Astrocyte (in vitro differentiated cells and primary cell): ENCODE measurements at regions not wholly inside any gene's neighbourhood (a gene's known extent, or its start where the extent isn't known, plus 50 kb on each side); places are given as distances from the start of the nearest gene placed in this dataset.

Experiments used
- DNase-seq: peaks from one replicate; pipeline ENCODE4 v3.0.0-alpha.2; 2010; ENCODE audit warnings: low read depth
- FAIRE-seq: peaks from 2 replicates; lab custom pipeline; 2011; peaks lifted over from hg19 to GRCh38; lab: Jason Lieb, UNC
- H2AFZ ChIP-seq: 2 replicates; pipeline ENCODE4 v1.6.0; 2012; ENCODE audit warnings: low read depth, low read length, inconsistent platforms
- H3K27ac ChIP-seq: 2 replicates; pipeline ENCODE4 v1.5.1; 2011; ENCODE audit warnings: low read depth, low read length, inconsistent platforms
- H3K27me3 ChIP-seq: 2 replicates; pipeline ENCODE4 v1.6.0; 2011; ENCODE audit warnings: low read length, inconsistent platforms; ENCODE audit not compliant: insufficient read depth
- H3K36me3 ChIP-seq: 2 replicates; pipeline ENCODE4 v1.5.1; 2011; ENCODE audit warnings: low read length, inconsistent platforms; ENCODE audit not compliant: insufficient read depth
- H3K4me1 ChIP-seq: 2 replicates; pipeline ENCODE4 v1.5.1; 2011; ENCODE audit warnings: low read length, inconsistent platforms; ENCODE audit not compliant: insufficient read depth
- H3K4me2 ChIP-seq: 2 replicates; pipeline ENCODE4 v1.6.0; 2012; ENCODE audit warnings: low read length, inconsistent platforms
- H3K4me3 ChIP-seq: 2 replicates; pipeline ENCODE4 v1.5.1; 2011; ENCODE audit warnings: low read depth, mild to moderate bottlenecking, low read length, inconsistent platforms; ENCODE audit not compliant: insufficient read depth
- H3K79me2 ChIP-seq: 2 replicates; pipeline ENCODE4 v1.6.0; 2012; ENCODE audit warnings: mild to moderate bottlenecking, low read length, inconsistent platforms; ENCODE audit not compliant: insufficient read depth
- H3K9ac ChIP-seq: 2 replicates; pipeline ENCODE4 v1.6.0; 2012; ENCODE audit warnings: mild to moderate bottlenecking, low read length, inconsistent platforms
- H3K9me3 ChIP-seq: 2 replicates; pipeline ENCODE4 v1.5.1; 2012; ENCODE audit warnings: low read depth, mild to moderate bottlenecking, low read length, inconsistent platforms; ENCODE audit not compliant: insufficient read depth
- H4K20me1 ChIP-seq: 2 replicates; pipeline ENCODE4 v1.6.0; 2012; ENCODE audit warnings: low read length, inconsistent platforms; ENCODE audit not compliant: insufficient read depth
- H3K27ac Mint-ChIP-seq: one replicate; pipeline ENCODE4 v1.8.0; 2021; ENCODE audit warnings: mild to moderate bottlenecking, mixed read lengths; ENCODE audit not compliant: unreplicated experiment
- H3K27me3 Mint-ChIP-seq: one replicate; pipeline ENCODE4 v1.8.0; 2021; ENCODE audit warnings: low read depth, mixed read lengths; ENCODE audit not compliant: unreplicated experiment
- H3K36me3 Mint-ChIP-seq: one replicate; pipeline ENCODE4 v1.8.0; 2021; ENCODE audit warnings: low read depth, mixed read lengths; ENCODE audit not compliant: unreplicated experiment
- H3K4me1 Mint-ChIP-seq: one replicate; pipeline ENCODE4 v1.8.0; 2021; ENCODE audit warnings: low read depth, mixed read lengths; ENCODE audit not compliant: unreplicated experiment
- H3K4me3 Mint-ChIP-seq: one replicate; pipeline ENCODE4 v1.8.0; 2021; ENCODE audit warnings: mild to moderate bottlenecking, moderate library complexity, mixed read lengths; ENCODE audit not compliant: unreplicated experiment
- H3K9me3 Mint-ChIP-seq: one replicate; pipeline ENCODE4 v1.8.0; 2021; ENCODE audit warnings: mild to moderate bottlenecking, mixed read lengths; ENCODE audit not compliant: unreplicated experiment
- EZH2 ChIP-seq: IDR thresholded peaks from 2 replicates; pipeline ENCODE4 v1.6.1; 2012; ENCODE audit warnings: mild to moderate bottlenecking, low read length, inconsistent platforms; ENCODE audit not compliant: insufficient read depth
- TF ChIP-seq, protein P1 (sequence below): IDR thresholded peaks from 2 replicates; pipeline ENCODE4 v1.5.1; 2011; ENCODE audit warnings: low read depth, mild to moderate bottlenecking, inconsistent platforms, low read length, moderate library complexity; ENCODE audit not compliant: insufficient read depth

DNA sequence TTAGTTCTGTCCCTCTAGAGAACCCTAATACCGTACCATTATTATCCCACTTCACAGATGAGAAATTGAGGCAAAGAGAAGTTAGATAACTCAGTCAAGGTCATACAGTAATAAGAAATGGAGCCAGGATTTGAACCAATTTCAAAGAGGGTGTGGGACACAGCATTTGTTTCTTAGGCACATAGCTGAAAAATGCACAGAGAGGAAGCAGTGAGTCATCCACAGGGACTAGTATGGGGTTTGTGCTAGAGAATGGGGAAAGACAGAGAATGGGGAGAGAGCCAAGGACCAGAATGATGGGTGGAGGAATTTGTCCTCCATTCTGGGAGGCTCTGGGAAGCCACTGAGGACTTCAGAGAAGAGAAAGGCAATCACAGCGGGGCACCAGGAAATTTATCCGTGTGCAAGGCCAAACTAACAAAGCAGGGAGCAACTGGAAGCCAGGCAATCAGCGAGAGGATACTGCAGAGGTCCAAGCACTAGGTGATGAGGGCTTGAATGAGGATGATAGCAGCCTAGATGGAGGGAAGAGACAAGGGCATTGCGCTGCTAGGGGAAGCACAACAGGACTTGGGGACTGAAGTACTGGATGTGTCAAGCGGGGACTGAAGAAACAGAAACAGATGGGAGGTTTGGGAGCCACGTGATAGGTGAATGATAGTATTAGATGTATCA is 78.1 kb upstream of the ZFHX3 start:
- Histone ChIP-seq H4K20me1 (no peaks in the 10 kb centered on the region), H3K9me3 (no peaks in the 10 kb centered on the region), H3K9ac (no peak overlapping the region), H3K79me2 (no peaks in the 10 kb centered on the region), H2AFZ (no peak overlapping the region), H3K4me1 (no peaks in the 10 kb centered on the region), H3K4me3 (no peak overlapping the region), H3K36me3 (no peaks in the 10 kb centered on the region), H3K4me2 (no peak overlapping the region), H3K27me3 (no peaks in the 10 kb centered on the region), H3K27ac (no peak overlapping the region)
- DNase-seq (peak; percentile 61), FAIRE-seq (no peak)
- Mint-ChIP-seq H3K4me3 (no peak overlapping the region), H3K4me1 (no peaks in the 10 kb centered on the region), H3K36me3 (no peaks in the 10 kb centered on the region), H3K27me3 (peaks cover 7% of the 10 kb centered on the region), H3K9me3 (peaks cover 6% of the 10 kb centered on the region), H3K27ac (no peak overlapping the region)
- TF ChIP-seq, protein P1, sequence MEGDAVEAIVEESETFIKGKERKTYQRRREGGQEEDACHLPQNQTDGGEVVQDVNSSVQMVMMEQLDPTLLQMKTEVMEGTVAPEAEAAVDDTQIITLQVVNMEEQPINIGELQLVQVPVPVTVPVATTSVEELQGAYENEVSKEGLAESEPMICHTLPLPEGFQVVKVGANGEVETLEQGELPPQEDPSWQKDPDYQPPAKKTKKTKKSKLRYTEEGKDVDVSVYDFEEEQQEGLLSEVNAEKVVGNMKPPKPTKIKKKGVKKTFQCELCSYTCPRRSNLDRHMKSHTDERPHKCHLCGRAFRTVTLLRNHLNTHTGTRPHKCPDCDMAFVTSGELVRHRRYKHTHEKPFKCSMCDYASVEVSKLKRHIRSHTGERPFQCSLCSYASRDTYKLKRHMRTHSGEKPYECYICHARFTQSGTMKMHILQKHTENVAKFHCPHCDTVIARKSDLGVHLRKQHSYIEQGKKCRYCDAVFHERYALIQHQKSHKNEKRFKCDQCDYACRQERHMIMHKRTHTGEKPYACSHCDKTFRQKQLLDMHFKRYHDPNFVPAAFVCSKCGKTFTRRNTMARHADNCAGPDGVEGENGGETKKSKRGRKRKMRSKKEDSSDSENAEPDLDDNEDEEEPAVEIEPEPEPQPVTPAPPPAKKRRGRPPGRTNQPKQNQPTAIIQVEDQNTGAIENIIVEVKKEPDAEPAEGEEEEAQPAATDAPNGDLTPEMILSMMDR, result no peak
- TF ChIP-seq EZH2, result no peak

DNA sequence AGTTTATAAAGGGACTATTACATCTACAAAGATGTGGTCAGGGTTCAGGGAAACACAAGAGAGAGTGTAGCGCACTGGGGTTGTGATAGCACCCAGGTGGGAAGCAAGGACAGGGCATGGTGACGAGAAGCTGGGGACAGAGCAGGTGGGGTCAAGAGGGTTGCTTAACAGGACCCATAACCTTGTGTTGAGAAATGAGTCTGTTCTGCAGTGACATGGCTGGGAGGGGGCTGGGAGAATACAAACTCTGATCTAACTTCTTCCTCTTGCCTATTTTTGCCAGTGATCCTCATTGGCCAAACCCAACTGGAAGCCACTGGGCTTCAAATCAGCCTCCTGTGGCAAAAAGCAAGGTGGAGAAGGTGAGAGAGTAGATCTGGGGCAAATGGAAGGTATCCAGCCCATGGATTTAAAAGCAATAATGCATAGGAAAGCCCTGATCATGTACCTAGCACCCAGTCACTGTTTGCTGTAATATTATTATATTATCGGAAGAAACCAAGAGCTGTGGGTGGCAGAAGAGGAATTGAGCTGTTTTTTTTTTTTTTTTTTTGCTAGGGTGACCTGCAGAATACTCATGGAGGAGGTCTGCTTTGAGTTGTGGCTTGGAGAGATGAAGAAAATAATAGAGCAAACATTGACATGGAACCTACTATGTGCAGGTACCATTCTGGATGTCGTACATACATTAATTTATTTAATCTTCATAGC is 76.9 kb upstream of the ZFHX3 start:
- Histone ChIP-seq H4K20me1 (no peaks in the 10 kb centered on the region), H2AFZ (no peak overlapping the region), H3K79me2 (no peaks in the 10 kb centered on the region), H3K4me2 (no peak overlapping the region), H3K36me3 (no peaks in the 10 kb centered on the region), H3K9ac (no peak overlapping the region), H3K27me3 (no peaks in the 10 kb centered on the region), H3K4me3 (no peak overlapping the region), H3K27ac (no peak overlapping the region), H3K9me3 (no peaks in the 10 kb centered on the region), H3K4me1 (no peaks in the 10 kb centered on the region)
- DNase-seq (no peak), FAIRE-seq (no peak)
- Mint-ChIP-seq H3K4me3 (no peak overlapping the region), H3K4me1 (no peaks in the 10 kb centered on the region), H3K27ac (no peak overlapping the region), H3K9me3 (peaks cover 6% of the 10 kb centered on the region), H3K36me3 (no peaks in the 10 kb centered on the region), H3K27me3 (peaks cover 7% of the 10 kb centered on the region)
- no peak for TF ChIP-seq EZH2
- TF ChIP-seq, protein P1, result no peak
